GM12878 (cell line): ENCODE measurements at regions not wholly inside any gene's neighbourhood (a gene's known extent, or its start where the extent isn't known, plus 50 kb on each side); places are given as distances from the start of the nearest gene placed in this dataset.

Experiments
- CEBPB ChIP-seq, 2 experiments: fragments of 150-350 bp in 1 of 2; IDR thresholded peaks; 2 replicates each; pipeline ENCODE4 v1.6.1; 2012 to 2014; ENCODE audit warnings: low read depth in 2 of 2, low read length in 2 of 2, borderline replicate concordance in 1 of 2, inconsistent platforms in 1 of 2
- CHD1 ChIP-seq: IDR thresholded peaks from 2 replicates; pipeline ENCODE4 v1.6.1; 2012; ENCODE audit warnings: low read depth, low read length, improper control_type of control experiment
- CREM ChIP-seq: IDR thresholded peaks from 2 replicates; pipeline ENCODE4 v1.6.1; 2014; ENCODE audit warnings: antibody characterized with exemption, low read depth
- FOXM1 ChIP-seq: IDR thresholded peaks from 2 replicates; pipeline ENCODE4 v1.6.1; 2012; ENCODE audit warnings: low read depth, mild to moderate bottlenecking, inconsistent platforms, low read length, moderate library complexity
- NRF1 ChIP-seq: conservative IDR thresholded peaks from 2 replicates; pipeline ENCODE4 v1.6.1; 2011; ENCODE audit warnings: mild to moderate bottlenecking, low read depth, low read length, improper control_type of control experiment
- POLR2A ChIP-seq: IDR thresholded peaks from 2 replicates; pipeline ENCODE4 v1.6.1; 2011; ENCODE audit warnings: low read depth, mild to moderate bottlenecking, low read length
- POLR2AphosphoS2 ChIP-seq: IDR thresholded peaks from 2 replicates; pipeline ENCODE4 v1.6.1; 2011; ENCODE audit warnings: low read depth, mild to moderate bottlenecking, low read length, improper control_type of control experiment, moderate library complexity
- POLR2AphosphoS5 ChIP-seq: IDR thresholded peaks from 2 replicates; pipeline ENCODE4 v1.6.1; 2011; ENCODE audit warnings: mild to moderate bottlenecking, low read length, inconsistent platforms
- RELA ChIP-seq: fragments of 450-650 bp; IDR thresholded peaks from 2 replicates; pipeline ENCODE4 v1.8.0; 2014; ENCODE audit warnings: borderline replicate concordance; ENCODE audit not compliant: partially characterized antibody
- TAF1 ChIP-seq: IDR thresholded peaks from 2 replicates; pipeline ENCODE4 v1.6.1; 2011; ENCODE audit warnings: mild to moderate bottlenecking, low read depth, low read length, borderline replicate concordance
- YY1 ChIP-seq: IDR thresholded peaks from 2 replicates; pipeline ENCODE4 v1.6.1; 2011; ENCODE audit warnings: low read depth, mild to moderate bottlenecking, low read length
- TF ChIP-seq, protein P1 (sequence below), 3 experiments: IDR thresholded peaks in 2 of 3; conservative IDR thresholded peaks in 1 of 3; 2 replicates each; pipeline ENCODE4 v1.5.1; 2011; ENCODE audit warnings: low read depth in 3 of 3, low read length in 3 of 3, mild to moderate bottlenecking in 3 of 3, control low read depth in 2 of 3, moderate library complexity in 2 of 3, inconsistent platforms in 1 of 3, mixed read lengths in 1 of 3; ENCODE audit not compliant: control insufficient read depth in 2 of 3, insufficient read depth in 1 of 3; ENCODE audit errors: extremely low read depth in 1 of 3

DNA sequence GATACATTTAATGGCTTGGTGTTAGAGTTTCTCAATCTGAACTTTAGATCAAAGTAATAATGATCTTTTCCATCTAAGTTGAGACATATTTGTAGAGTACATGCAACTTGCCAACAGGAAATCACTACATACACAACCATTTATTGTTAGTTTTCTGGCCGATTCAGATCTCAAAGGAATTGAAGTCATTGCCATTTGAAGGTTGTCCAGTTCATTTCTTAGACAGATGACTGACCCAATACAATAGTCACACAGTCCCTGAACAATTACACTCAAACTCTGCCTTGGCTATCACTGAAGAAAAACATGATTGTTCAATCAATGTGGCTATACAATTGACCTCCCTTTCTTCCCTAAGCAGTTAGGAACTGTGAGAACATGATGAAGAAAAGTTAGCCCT lies 753.2 kb upstream of the RIOK2 start:
- no peak for TF ChIP-seq NRF1
- no peak for TF ChIP-seq POLR2A
- no peak for TF ChIP-seq CHD1
- TF ChIP-seq, protein P1, sequence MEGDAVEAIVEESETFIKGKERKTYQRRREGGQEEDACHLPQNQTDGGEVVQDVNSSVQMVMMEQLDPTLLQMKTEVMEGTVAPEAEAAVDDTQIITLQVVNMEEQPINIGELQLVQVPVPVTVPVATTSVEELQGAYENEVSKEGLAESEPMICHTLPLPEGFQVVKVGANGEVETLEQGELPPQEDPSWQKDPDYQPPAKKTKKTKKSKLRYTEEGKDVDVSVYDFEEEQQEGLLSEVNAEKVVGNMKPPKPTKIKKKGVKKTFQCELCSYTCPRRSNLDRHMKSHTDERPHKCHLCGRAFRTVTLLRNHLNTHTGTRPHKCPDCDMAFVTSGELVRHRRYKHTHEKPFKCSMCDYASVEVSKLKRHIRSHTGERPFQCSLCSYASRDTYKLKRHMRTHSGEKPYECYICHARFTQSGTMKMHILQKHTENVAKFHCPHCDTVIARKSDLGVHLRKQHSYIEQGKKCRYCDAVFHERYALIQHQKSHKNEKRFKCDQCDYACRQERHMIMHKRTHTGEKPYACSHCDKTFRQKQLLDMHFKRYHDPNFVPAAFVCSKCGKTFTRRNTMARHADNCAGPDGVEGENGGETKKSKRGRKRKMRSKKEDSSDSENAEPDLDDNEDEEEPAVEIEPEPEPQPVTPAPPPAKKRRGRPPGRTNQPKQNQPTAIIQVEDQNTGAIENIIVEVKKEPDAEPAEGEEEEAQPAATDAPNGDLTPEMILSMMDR (IDR thresholded peaks at IDR 0.05 in 2 of 3, conservative IDR thresholded peaks at IDR 0.05 in 1 of 3; ENCODE audit: control insufficient read depth in 2 of 3, extremely low read depth in 1 of 3, insufficient read depth in 1 of 3, low read depth in 3 of 3, low read length in 3 of 3): no peak
- TF ChIP-seq POLR2AphosphoS2: no peak
- TF ChIP-seq YY1: no peak
- TF ChIP-seq TAF1: no peak
- no peak for TF ChIP-seq RELA
- TF ChIP-seq FOXM1: no peak
- no peak for TF ChIP-seq CREM
- TF ChIP-seq POLR2AphosphoS5: no peak
- no peak for TF ChIP-seq CEBPB (IDR thresholded peaks at IDR 0.05; ENCODE audit: borderline replicate concordance in 1 of 2, low read depth in 2 of 2, low read length in 2 of 2)
